Lower leg skin (tissue), 3 donors: ENCODE measurements at regions not wholly inside any gene's neighbourhood (a gene's known extent, or its start where the extent isn't known, plus 50 kb on each side); places are given as distances from the start of the nearest gene placed in this dataset.

ENCODE experiments used
- CTCF ChIP-seq, 3 donors: fragments of 450-650 bp; IDR thresholded peaks; one replicate each; pipeline ENCODE4 v1.5.1; 2016; ENCODE audit warnings: antibody characterized with exemption in 3 of 3, mild to moderate bottlenecking in 3 of 3, moderate library complexity in 2 of 3
- POLR2A ChIP-seq, 2 donors: fragments of 450-650 bp; IDR thresholded peaks; one replicate each; pipeline ENCODE4 v1.6.1; 2016 to 2017; ENCODE audit warnings: antibody characterized with exemption in 2 of 2, mild to moderate bottlenecking in 1 of 2, moderate library complexity in 1 of 2

- TF ChIP-seq CTCF (IDR thresholded peaks at IDR 0.05) (no peak), POLR2A (IDR thresholded peaks at IDR 0.05) (no peak)
Observed at GRCh38 chr10:21180604-21181003, 283.5 kb upstream of the NEBL start.
